HG03139 (cell line): ENCODE measurements at regions not wholly inside any gene's neighbourhood (a gene's known extent, or its start where the extent isn't known, plus 50 kb on each side); places are given as distances from the start of the nearest gene placed in this dataset.

Experiments
- ATAC-seq: cut with Tn5 transposase; IDR thresholded peaks from one replicate; pipeline ENCODE4 v1.9.1; 2021; ENCODE audit not compliant: unreplicated experiment

GRCh38 chr21:16011719-16012118 is 281.9 kb downstream of the USP25 start:
- ATAC-seq, result no peak

- no peak for ATAC-seq
Observed at GRCh38 chr21:16013570-16013969, 283.8 kb downstream of the USP25 start.

- ATAC-seq, result no peak
Observed at GRCh38 chr21:16020878-16021277, 291.1 kb downstream of the USP25 start.

DNA sequence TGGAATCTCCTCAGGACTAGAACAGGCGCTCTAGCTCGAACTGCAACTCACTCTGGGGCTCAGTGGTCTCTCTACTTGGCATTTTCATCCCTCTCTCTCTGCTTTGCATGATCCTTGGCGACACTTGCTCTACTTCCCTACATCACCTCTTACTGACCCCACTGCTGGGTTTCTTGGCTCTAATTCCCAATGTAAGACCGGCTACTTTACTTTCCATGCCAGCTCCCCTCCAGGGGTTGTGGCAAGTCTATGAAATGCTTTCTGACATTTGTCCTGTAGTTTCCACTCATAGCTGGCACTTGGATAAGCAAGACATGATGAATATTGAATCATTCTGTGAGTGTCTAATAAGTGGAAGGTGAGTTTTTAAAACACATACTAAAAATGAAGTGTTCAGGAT is 292.3 kb downstream of the USP25 start:
- no peak for ATAC-seq

- no peak for ATAC-seq
Observed at GRCh38 chr21:16022921-16023320, 293.1 kb downstream of the USP25 start.

GRCh38 chr21:16028142-16028541 is 298.4 kb downstream of the USP25 start:
- no peak for ATAC-seq

DNA sequence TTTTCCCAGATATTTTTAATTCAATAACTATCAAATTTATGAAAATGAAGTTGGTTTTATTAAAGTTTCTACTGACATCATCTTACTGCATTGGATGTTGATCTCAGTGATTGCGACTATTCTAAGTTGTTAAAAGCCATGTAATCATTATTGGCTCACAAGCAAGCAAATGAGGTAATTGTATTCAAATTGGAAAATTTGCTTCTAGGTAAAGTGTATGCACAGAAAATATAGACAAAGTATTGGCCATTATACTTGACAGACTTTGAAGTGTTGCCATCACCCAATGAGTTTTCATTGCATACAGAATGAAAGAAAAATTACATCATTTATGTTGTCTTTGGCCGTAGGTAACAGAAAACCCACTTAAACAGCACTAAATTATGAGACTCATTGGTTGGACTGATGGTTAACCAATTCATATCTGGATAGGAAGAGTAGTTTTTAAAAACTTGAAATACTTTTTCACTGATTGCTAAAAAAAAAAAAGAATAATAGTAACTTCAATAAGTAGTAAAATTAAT is 299.2 kb downstream of the USP25 start:
- no peak for ATAC-seq

- no peak for ATAC-seq
Observed at GRCh38 chr21:16033193-16033592, 303.4 kb downstream of the USP25 start.

DNA sequence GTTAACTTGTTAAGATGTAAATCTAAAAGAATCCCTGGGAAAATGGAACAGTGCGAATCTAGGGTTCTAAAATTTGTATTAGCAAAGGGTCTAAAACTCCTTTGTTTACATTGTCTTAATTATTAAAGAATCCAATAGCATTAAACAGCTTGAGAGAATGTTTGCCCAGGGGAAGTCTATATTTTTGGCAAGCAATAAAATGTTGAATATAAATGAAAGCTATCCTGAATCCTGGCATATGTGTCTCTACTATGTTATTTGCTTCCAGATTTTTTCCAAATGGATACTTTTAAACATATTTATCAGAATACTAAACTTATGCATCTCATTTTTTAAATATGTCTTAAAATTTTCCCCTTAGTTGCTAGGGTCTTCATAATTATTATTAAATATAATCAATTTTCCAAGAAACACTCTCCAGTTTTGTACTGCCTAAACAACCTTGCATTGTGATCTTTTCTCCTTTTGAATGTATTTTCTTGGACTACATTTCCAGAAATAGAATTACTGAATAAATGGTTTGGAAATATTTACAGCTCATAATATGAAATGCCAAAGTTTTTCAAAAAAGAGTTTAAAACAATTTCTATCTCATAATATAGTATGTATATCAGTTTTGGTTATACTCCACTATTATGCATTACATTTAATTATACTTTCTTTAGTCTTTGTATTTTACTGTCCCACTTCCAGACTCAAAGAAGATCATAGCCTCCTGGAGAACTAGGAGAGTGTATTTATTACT is 304.8 kb downstream of the USP25 start:
- ATAC-seq, result no peak

- ATAC-seq, result no peak
Observed at GRCh38 chr21:16037421-16037955, 307.7 kb downstream of the USP25 start.

GRCh38 chr21:16040601-16041000 is 310.8 kb downstream of the USP25 start:
- no peak for ATAC-seq

GRCh38 chr21:16044676-16045075 is 314.9 kb downstream of the USP25 start:
- ATAC-seq, result no peak

DNA sequence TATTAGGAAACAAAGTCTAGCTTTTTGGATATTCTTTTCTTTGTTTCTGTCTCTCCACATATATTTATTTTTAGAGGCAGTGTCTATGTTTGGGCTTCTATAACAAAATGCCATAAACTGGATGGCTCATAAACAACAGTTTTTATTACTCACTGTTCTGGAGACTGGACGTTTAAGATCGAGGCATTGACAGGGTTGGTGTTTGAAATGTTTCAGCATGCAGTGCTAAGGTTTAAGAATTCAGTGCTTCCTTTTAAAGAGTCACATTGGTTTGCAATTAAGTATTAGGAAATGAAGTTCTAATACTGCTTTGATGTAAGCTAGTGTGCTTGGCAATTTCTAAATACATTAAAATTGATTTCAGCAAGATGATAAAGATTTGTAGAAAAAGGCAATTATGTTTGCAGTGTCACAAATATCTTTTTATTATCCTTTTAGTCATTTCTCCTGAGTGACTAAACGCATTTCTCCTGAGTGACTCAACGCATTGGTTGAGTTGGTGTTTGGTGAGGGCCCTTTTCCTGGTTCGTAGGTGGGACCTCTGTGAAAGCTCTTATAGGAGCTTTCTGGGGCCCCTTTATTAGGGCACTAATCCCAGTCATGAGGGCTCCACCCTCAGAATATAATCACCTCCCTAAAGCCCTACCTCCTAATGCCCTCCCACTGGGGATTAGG is 317.0 kb downstream of the USP25 start:
- no peak for ATAC-seq

DNA sequence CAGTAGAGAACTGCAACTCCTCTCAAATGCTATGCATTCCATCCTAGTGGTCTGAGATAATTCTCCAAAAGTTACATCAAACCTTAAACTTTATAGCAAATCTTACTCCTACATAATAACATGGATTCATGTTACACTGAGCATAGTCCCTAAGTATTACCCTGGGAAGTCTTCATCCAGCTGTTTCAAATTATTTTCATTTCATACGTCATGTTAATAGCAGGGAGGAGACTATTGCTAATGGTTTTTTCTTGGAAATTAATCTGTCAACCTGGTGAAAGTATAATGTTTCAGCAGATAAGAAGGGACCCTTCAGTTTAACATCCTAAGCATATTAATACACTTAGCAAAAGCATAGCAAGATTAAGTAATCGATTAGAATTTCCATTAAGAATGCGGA is 318.1 kb downstream of the USP25 start:
- ATAC-seq, result no peak

- no peak for ATAC-seq
Observed at GRCh38 chr21:16055014-16055413, 325.2 kb downstream of the USP25 start.

GRCh38 chr21:16058896-16059295 is 329.1 kb downstream of the USP25 start:
- no peak for ATAC-seq

- ATAC-seq, result no peak
Observed at GRCh38 chr21:16059981-16060380, 330.2 kb downstream of the USP25 start.

- ATAC-seq, result no peak
Observed at GRCh38 chr21:16061194-16061593, 331.4 kb downstream of the USP25 start.

DNA sequence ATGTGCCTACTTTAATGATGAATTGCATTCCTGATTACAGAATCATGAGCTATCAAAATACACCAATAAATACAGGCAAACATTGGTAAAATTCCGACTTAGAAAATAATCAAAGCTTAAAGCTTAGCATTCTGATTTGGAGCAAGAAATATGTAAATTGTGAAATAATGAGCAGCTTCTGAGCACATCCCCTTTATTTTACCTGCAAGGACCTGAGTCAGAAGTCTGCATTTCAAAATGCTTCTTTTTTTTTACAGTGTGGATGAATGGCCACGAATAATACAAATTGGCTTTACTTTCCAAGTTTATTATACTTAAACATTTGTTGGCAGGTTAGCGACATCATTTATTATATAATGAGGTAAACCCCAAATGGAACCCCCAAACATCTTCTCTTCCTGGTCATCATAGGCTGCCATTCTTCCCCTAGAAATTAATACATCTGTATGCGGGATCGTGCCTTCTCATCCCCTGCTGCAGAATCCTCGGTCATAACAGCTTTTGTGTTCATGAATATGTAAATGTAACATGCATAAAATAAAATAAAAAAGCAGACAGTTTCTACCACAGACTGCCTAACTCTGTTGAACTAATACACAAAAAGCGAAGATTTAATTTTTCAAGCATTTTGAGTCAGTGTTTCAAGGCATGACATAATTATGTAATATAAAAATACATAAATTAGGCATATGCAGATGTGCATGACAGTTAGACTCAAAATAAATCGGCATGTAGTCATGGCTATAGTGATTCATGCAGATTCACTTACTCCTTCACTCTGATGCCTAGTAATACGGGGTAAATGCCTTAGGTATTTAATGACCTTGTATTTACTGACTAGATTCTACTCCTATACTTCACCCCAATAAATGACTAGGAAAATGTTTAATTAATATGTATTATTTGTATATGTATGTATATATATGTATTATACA is 339.7 kb downstream of the USP25 start:
- ATAC-seq, result no peak

GRCh38 chr21:16070207-16070651 is 340.4 kb downstream of the USP25 start:
- no peak for ATAC-seq

GRCh38 chr21:16071092-16071491 is 341.3 kb downstream of the USP25 start:
- ATAC-seq, result no peak
